Right forelimb (tissue), 1 donor: ENCODE measurements at regions not wholly inside any gene's neighbourhood (a gene's known extent, or its start where the extent isn't known, plus 50 kb on each side); places are given as distances from the start of the nearest gene placed in this dataset.
"Not testable (repeated sequence)": the region's sequence is repeated elsewhere in the genome, so short reads cannot be mapped to it uniquely, and the experiment has no call there.

Experiments
- DNase-seq: peaks from one replicate; pipeline ENCODE4 v3.0.0-alpha.2; 2018

DNA sequence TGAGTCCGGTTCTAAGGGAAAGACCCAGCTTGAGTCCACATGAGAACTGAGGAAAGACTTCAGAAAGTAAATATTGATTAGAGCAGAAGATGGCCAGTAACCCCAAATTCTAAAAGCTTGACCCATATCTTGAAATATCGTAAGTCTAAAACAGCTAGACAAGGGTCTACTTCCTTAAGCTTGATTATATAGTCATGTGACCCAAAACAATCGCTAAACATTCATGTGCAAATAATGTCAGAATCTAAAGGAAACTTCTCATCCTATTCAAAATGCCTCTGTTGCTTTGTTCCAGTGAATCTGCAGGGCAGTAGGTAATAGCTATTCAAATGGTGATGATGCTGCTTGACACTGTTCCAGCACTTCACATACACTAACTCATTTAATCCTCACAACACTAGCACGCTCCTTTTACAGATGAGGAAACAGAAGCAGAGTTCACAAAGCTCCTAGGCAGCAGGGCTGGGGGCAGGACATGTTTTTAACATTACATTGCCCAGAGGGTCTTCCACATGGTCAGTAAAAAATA, 52.6 kb downstream of the TCF20 start:
- no peak for DNase-seq

DNA sequence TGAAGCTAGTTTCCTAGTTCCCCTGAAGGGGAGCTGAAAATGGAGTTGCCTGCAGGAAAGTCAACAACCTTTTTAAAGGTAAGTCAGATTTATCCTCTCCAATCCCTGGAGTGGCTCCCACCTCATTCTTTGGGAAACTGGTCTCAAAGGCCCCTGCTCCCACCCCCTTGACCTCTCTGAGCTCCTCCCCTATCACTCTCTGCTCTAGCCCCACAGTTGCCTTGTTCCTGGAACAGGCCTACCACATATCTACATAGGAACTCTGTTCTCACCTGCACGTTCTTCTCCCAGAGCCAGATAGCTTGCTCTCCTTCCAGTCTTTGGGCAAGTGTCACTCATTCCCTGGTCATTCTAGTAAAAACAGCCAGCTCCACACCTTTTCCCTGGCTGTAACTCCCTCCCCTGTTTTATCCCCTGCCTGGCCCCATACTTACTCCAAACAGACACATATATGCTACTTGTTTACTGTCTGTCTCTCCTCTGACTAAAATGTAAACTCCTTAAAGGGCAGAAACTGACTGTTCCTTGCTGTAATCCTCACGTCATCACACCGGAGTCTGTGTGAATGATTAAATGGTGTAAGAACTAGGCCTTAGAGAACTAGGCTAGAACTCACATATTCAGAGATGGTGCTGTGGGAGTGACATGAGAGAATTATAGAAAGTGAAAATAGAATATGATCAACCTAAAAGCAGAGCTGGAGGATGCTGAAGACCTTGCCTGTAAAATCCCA, 53.3 kb downstream of the TCF20 start:
- no peak for DNase-seq

DNA sequence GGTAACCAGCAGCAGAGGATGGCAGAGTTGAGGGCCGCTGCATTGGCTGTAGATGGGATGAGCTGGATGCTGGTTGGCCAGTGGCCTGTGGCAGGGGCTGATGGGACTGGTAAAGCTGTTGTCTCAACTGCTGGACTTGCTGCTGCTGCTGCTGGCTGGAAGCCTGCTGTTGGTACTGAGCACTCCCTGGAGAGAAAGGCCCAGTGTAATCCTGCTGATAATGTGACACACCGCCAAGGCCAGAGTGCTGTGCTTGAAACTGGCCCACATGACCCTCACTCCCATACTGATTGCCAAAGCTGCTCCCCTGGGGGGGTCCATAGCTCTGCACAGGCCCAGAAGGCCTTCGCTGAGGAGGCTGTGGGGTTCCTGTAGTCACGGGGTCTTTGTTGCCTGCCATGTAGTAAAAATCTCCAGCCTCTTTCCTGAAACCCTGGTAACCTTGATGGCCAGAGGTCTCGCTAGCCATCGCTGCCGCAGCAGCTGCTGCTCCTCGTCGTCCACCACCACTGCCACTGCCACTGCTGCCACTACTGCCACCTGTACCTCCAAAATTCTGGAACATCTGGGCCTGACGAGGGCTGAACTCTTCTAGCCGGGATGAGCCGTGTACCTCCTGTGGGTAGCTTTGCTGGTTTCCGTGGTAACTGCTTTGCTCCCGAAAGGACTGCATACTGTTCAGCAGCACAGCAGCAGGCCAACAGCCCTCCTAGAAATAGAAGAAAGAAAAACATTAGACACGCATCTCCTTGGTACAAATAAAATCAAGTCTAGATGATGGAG, 55.6 kb downstream of the TCF20 start:
- DNase-seq = no peak

DNA sequence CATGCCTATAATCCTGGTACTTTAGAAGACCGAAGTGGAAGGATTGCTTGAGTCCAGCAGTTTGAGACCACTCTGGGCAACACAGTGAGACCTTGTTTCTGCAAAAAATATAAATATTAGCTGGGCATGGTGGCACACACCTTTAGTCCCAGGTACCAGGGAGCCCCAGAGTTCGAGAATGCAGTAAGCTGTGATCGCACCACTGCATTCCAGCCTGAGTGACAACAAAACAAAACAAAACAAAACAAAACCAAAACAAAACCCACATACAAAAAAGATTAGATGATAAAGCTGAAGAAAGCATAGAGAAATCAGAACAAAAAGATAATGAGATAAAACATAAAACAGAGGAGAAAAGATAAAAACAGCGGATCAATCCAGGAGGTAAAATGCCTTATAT, 62.1 kb downstream of the TCF20 start:
- no peak for DNase-seq

DNA sequence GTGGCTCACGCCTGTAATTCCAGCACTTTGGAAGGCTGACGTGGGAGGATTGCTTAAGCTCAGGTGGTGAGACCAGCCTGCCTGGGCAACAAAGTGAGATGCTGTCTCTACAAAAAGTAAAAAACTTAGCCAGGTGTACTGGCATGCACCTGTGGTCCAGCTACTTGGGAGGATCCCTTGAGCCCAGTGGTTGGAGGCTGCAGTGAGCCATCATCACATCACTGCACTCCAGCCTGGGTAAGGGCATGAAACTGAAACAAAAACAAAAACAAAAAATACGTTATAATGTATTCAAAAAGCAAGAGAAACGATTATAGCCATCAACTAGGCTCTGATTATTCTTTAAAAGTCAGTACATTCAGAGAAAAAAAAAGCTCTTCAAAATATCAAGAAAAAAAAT, 62.5 kb downstream of the TCF20 start:
- no peak for DNase-seq

DNA sequence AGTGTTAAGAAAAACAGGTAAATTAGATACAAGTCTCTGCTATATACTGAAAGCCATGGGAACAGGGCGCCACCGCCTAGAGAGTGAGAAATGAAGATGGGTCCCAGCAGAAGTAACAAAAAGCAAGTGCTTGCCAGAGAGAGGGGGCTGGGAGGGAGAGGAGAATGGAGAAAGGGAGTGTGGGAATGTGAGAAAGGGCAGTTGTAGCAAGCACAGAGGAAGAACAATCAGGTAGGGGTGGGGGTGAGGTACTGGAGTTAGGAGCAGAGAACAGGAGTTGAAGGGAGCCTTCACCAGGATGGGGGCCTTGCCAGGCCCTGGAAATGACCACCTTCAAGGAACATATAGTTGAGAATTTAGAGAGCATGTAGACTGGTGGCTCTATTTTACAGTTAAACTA, 66.8 kb downstream of the TCF20 start:
- DNase-seq = no peak

DNA sequence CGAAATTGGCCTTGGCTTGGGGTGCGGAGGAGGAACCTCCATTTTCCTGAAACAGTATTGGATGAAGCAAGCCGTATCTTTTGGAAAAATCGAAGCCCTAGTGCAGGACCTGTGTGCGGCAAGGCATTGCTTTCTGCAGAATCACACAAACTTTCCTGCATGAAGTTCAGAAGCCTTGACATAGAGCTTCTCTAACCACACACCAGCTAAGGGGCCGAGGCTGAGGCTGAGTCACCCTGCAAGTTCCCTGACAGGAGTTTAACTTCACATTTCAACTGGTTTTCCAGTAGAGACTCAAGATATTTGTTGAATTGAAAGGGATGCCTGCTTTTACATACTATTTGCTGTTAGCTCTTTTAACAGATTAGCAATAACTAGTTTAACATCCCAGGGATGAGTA, 67.8 kb downstream of the TCF20 start:
- no peak for DNase-seq

DNA sequence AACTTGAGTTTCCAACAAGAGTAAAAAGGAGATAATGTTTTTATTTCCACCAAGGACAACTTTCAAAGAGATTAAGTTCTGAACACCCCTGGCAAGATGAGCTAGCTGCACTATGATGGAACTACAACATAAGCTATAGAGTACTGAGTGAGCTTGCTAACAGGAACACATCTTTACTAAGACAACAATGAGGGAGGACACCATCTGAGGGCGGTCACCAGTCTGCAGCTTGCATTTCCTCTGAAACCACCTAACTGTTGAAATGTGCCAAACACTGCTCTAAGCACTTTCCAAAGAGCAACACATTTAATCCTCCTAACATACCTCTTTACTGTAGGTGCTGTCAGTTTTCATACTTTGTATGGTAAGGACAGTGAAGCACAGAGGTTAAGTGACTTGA, 68.4 kb downstream of the TCF20 start:
- no peak for DNase-seq

DNA sequence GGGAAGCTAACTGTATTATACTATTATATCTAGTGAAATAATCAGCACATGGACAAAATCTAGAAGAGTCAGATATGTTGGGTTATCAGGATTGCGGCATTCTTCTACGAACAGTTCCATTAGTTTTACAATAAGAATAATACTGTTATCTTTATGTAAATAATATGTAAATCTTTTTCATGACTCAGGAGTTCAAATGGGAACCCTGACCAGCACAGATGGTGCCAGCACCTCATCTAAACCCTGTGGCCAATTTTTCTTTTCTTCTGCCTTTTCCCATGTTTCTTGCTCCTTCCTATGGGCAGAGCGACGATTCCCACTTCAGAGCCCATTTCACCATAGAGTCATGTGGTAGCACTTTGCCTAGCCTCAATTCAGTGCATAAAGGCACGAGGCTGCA, 68.4 kb upstream of the CYP2D6 start:
- no peak for DNase-seq

DNA sequence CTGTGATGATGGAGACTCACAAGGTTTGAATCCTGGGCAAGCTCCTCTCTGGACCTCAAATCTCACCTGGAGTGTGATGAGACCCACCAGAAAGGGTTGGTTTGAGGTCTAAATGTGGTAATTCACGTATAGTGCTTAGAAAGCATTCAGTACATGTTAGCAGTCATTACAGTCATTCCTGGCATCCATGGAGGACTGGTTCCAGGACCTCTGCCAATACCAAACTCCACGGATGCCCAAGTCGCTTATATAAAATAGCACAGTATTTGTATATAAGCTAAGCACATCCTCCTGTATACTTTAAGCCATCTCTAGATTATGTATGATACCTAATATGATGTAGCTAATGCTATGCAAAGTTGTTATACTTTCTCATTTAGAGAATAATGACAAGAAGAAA, 67.6 kb upstream of the CYP2D6 start:
- DNase-seq = no peak

DNA sequence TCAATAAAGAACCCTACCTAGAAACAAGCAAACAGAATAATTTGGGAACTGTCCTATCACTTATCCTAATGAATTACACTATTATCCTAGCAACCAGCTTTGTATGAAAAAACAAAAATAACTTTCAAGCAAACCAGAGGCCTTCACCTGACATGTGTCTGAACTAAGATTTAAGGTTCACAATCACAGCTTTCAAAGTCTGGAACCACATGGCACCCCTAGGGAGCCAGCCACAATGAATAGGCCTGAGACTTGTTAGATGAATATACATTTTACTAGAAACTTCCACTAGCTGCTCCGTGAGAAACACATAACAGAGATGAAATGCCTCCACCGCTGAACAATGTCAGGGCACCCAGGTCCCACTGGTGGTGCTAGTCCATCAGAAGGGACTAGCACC, 65.8 kb upstream of the CYP2D6 start:
- DNase-seq = no peak

DNA sequence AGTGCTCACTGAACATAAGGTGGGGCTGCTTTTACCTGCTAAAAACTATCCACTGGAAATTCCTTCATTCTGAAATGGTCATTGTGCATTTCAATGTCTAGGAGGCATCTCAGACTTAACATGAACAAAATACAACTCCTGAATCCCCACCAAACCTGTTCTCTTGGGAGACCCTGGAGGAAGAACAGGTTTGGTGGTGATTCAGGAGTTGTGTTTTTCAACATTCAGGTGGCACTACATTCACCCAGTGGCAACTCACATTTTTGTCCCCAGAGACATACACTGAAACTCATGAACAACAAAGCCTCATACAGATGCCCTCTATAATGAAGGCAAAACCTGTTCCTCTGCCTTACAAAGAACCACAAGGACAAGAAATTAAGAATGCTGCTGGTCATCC, 64.3 kb upstream of the CYP2D6 start:
- no peak for DNase-seq

DNA sequence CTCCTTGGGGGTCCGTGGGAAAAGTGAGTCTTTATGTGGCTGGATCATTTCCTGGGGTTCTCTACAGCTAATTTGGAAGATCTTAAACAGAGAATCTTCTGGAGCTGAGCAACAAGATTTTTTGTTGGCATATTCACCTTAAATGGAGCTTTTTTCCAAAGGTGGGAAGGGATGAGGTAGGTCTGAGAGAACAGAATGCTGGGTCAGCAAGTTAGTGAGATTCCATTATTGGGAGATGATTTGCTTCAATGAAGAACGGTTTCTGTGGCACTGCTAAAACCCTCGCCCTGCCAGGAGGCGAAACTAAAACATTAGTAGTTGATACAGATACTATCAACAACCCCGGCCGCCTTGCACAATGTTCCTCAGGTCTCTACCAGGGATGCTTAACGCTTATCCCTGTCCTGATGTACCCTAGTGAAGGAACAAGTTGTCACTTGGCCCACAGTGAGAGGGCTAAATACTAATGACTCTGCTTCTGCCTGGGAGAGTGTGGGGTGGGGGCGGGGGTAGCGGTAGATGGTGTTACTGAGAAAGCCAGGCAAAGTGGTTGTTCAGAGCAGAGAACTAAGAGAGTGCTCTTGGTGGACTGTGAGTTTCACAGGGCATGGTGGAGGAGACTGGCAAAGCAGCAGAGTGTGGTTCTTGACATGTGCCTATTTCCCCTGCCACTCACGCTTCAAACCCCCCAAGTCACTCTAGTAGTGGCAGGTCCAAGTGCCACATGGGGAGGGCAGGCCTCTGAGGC, 63.7 kb upstream of the CYP2D6 start:
- no peak for DNase-seq

DNA sequence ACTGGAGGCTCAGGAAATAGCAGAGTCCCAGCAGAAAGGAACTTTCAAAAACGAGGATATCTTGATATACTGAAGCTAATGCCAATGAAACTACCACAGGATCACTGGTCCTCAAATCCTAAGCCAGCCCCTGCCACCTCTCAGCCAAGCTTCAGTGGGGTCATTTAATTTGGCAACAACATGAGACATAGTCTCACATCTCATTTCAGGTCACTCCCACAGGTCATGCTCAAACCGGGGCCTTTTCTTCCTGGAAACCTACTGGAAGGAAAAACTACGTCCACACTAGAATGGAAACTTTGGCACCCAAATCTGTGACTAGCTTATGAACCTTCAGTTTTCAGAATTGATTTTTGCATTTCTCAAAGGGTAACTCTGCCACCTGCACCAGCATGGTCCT, 61.9 kb upstream of the CYP2D6 start:
- DNase-seq = no peak

DNA sequence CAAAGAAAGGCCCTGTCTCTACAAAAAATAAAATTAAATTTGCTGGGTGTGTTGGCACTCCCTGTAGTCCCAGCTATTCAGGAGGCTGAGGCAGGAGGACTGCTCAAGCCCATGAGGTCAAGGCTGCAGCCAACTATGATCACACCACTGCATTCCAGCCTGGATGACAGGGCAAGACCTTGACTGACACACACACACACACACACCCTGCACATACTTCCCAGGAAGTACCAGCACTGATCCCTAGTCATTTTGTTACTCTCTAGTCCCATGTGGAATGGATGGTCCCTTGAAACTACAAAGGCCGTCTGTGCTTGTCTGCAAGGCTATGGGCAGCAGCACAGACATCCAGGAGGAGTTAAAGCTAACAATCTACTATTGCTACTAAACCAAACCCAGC, 59.7 kb upstream of the CYP2D6 start:
- DNase-seq = no peak

DNA sequence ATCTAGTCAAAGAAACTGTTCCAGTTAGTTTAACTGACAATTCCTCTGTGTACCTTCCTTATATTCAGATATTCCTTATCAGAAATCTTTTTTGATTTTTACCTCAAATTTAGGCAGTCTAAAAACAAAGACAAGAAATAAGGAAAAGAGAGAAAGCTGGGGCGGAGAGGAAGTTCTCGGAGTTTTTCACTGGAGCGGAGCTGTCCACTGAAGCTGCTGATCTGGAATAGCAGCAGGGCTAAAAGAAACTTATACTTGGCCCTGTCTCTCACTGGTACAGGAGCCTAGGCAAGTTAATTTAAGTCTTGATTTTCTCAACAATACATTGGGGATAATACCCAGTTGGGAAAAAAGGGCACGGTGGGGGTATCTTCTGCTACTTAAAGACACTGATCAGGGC, 59.2 kb upstream of the CYP2D6 start:
- DNase-seq = no peak

DNA sequence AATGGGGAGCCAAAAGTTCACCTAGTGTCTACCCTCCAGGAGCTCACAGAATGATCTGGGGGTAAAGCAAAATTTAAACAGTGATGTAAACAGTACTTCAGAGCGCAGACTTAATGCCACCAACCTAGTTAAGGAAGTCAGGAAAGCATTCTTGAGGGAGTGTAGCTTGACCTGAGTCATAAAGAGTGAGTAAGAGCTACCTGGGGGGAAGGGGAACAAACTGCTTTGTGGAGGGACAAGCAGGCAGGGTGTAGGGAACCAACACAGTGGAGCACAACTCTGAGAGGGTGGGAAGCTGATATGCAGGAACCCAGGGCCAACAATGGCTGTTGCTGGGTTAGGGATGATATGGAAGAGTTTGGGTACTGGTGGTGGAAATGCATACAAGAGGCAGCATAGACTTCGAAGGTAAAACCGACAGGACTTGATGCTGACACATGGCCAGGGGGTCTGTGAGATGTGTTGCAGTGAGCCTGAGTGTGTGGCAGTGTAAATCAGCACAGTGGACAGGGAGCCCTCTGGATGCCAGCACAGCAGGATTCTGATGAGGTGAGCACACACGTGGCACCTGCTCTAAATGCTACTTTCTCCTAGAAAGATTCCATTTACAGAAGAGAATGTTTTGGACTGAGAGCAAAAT, 58.3 kb upstream of the CYP2D6 start:
- no peak for DNase-seq

DNA sequence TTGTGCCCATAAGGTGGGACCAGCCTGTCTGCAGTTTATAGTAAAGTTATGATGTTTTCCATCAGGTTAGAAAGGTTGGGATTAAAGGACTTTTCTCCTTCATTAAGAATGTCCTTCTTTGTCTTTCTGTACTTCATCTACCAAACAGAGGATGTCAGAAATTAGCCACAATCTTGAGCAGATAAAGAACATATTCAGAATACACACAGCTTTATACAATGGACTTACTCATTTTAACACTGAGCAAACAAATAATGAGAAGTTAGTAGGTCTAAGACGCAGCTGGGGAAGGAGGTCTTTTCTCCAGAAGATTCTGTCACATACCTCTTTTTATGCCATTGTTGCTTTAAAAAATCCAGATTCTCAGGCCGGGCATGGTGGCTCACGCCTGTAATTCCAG, 57.0 kb upstream of the CYP2D6 start:
- no peak for DNase-seq

DNA sequence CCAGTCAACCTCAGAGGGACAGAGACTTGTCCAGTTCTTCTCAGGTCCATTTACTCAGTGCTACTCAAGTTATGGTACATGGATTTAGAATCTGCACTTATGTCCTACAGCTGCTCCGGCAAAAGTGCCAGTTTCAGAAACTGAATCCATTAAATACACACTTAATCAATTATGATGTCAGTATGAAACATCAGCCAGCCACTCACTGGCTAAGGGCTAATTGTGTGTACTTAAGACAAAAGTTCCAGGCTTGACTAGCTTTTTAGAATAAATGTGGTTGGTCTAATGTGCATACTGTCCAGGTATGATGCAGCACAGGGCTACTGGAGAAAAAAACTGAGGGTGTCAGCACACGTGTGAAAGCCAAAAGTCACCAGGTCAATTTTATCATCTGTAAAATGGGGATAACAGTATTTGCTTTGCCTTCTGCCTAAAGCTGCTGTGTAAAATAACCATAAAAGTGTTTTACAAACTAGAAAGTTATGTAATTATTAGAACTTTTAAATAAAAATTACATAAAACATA, 55.4 kb upstream of the CYP2D6 start:
- no peak for DNase-seq

DNA sequence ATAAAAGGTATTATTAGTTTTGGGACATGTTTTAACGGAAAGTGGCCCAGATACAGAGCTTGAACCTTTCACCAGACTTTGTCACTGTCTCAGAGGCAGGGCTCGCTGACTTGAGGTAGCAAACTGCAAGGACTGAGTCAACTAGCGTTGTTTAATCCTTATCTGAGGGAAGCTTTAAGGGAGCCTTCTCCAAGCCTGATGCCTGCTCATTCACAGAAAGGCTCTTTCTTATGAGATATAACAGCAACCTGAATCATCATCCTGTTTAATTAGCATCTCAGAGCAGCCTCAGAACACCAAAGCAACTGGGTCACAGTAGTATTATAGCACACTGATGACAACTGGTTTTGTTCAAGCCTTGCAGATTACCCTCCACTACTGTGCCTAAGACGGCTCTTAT, 54.2 kb upstream of the CYP2D6 start:
- DNase-seq = no peak

DNA sequence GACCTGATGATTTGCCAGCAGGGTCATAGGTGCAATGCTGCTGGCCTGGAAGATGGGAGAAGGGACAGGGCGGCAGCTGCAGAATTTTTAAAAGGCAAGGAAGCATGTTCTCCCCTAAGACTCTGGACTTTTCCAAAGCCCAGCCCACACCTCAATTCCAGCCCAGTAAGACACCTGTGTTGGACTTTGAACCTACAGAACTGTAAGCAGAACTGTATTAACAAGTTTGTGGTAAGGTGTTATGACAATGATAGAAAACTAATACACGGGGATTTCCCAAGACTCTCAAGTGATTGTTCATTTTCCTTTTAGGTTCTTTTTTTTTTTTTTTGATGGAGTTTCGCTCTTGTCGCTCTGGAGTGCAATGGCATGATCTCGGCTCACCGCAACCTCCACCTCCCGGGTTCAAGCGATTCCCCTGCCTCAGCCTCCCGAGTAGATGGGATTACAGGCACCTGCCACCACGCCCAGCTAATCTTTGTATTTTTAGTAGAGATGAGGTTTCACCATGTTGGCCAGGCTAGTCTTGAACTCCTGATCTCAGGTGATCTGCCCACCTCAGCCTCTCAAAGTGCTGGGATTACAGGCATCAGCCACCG, 53.0 kb upstream of the CYP2D6 start:
- not testable (repeated sequence) for DNase-seq

DNA sequence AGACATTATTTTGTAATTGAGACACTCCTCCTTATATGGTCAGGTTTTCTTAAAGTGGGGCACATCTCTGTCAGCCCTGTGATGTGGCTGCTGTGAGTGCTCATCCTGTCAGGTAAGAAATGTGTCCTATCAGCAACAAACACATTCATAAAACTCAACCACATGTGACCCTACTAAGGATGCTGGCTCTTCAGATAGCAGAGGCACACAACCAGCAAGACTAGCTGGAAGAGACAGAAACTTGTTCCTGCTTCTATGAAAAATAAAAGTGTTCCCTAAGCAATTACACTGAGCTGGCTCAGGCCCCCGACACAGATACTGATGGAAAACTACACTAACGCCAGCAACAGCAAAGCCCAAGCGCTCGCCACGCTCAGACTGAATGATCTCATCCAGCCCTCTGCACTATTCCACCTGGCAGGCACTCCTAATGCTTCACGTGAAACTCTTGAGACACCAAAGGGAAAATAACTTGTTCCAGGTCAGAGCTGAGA, 49.8 kb upstream of the CYP2D6 start:
- peak; percentile 60 for DNase-seq
